GM19043 (cell line): ENCODE measurements at regions not wholly inside any gene's neighbourhood (a gene's known extent, or its start where the extent isn't known, plus 50 kb on each side); places are given as distances from the start of the nearest gene placed in this dataset.
"Not testable (repeated sequence)": the region's sequence is repeated elsewhere in the genome, so short reads cannot be mapped to it uniquely, and the experiment has no call there.

Experiments used
- ATAC-seq: cut with Tn5 transposase; IDR thresholded peaks from one replicate; pipeline ENCODE4 v1.9.1; 2021; ENCODE audit warnings: low read depth; ENCODE audit not compliant: unreplicated experiment

- not testable (repeated sequence) for ATAC-seq
These were observed 344.7 kb upstream of the CLEC14A start for GRCh38 chr14:38600572-38600971.

- no peak for ATAC-seq
These were observed 337.6 kb upstream of the CLEC14A start for GRCh38 chr14:38593476-38593875.

GRCh38 chr14:38592764-38593442 lies 337.0 kb upstream of the CLEC14A start:
- no peak for ATAC-seq

GRCh38 chr14:38589747-38590350 lies 334.0 kb upstream of the CLEC14A start:
- no peak for ATAC-seq

GRCh38 chr14:38583471-38583870 lies 327.6 kb upstream of the CLEC14A start:
- no peak for ATAC-seq

- ATAC-seq, result no peak
These were observed 322.4 kb upstream of the CLEC14A start for GRCh38 chr14:38578278-38578681.

GRCh38 chr14:38567703-38568102 lies 311.8 kb upstream of the CLEC14A start:
- no peak for ATAC-seq

- ATAC-seq, result no peak
These were observed 305.8 kb upstream of the CLEC14A start for GRCh38 chr14:38561657-38562056.

GRCh38 chr14:38559711-38560110 lies 303.8 kb upstream of the CLEC14A start:
- ATAC-seq, result no peak

- not testable (repeated sequence) for ATAC-seq
These were observed 301.5 kb upstream of the CLEC14A start for GRCh38 chr14:38557391-38557790.

GRCh38 chr14:38556252-38556651 lies 300.4 kb upstream of the CLEC14A start:
- ATAC-seq, result no peak

- ATAC-seq, result no peak
These were observed 298.1 kb upstream of the CLEC14A start for GRCh38 chr14:38554026-38554425.

GRCh38 chr14:38553586-38553985 lies 297.7 kb upstream of the CLEC14A start:
- ATAC-seq, result no peak

GRCh38 chr14:38549564-38549963 lies 293.7 kb upstream of the CLEC14A start:
- no peak for ATAC-seq

GRCh38 chr14:38547961-38548490 lies 292.1 kb upstream of the CLEC14A start:
- no peak for ATAC-seq

- no peak for ATAC-seq
These were observed 291.1 kb upstream of the CLEC14A start for GRCh38 chr14:38546932-38547551.

- ATAC-seq, result no peak
These were observed 288.9 kb upstream of the CLEC14A start for GRCh38 chr14:38544776-38545175.

- not testable (repeated sequence) for ATAC-seq
These were observed 288.0 kb upstream of the CLEC14A start for GRCh38 chr14:38543851-38544250.

GRCh38 chr14:38538053-38538452 lies 282.2 kb upstream of the CLEC14A start:
- ATAC-seq, result not testable (repeated sequence)

GRCh38 chr14:38536376-38537038 lies 280.6 kb upstream of the CLEC14A start:
- ATAC-seq, result no peak

GRCh38 chr14:38528582-38528981 lies 272.7 kb upstream of the CLEC14A start:
- ATAC-seq, result no peak
